ENCODE measurements at regions not wholly inside any gene's neighbourhood (a gene's known extent, or its start where the extent isn't known, plus 50 kb on each side); places are given as distances from the start of the nearest gene placed in this dataset.
A peak's percentile ranks its signal among the peaks of the same experiment; 100 is the strongest.

DNA sequence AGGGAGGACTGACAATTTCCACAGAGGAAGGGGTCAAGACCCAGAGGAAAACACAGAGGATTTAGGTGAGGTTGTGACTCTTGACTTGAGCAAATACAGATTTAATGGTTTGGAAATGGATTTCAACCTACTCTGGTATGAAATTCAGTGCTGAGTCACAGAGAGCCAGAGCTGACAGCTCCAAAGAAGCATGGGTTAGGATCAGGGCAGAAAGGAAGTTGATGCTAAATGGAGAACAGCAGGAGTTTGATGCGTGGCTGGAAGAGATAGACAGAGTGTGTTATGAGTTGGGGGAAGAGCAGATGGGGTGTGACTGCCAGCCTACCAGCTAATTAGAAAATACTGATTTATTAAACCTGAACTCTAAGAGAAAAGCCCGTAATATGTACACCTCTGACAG is 272.6 kb downstream of the FOXG1 start:
- Histone ChIP-seq H3K4me1 (ENCODE audit: control insufficient read depth, low read depth, low read length) (peaks cover 2% of the 10 kb centered on the region), H3K4me2 (ENCODE audit: low read length) (no peak overlapping the region), H3K4me3 (ENCODE audit: low read length) (no peak overlapping the region), H3K27ac (ENCODE audit: low read depth, low read length) (no peak overlapping the region), H3K4ac (ENCODE audit: low read depth, low read length) (no peak overlapping the region), H3K56ac (ENCODE audit: low read length) (no peak overlapping the region), H2AK5ac (ENCODE audit: low read length) (no peak overlapping the region), H3K23ac (ENCODE audit: low read length) (no peak overlapping the region), H3K79me1 (ENCODE audit: low read length) (no peaks in the 10 kb centered on the region), H2BK15ac (replicated peaks; ENCODE audit: low read depth) (no peak overlapping the region), H4K5ac (ENCODE audit: low read length) (no peak overlapping the region), H2BK120ac (ENCODE audit: low read depth, low read length) (no peak overlapping the region), H3K79me2 (ENCODE audit: control insufficient read depth, insufficient read depth, low read length) (no peaks in the 10 kb centered on the region), H3K18ac (ENCODE audit: low read length) (peak overlapping the region; percentile 68), H3K9ac (ENCODE audit: low read length) (no peak overlapping the region), H4K8ac (ENCODE audit: low read depth, low read length) (no peak overlapping the region), H3K27me3 (ENCODE audit: insufficient read depth, low read length, poor library complexity) (no peaks in the 10 kb centered on the region), H3K36me3 (ENCODE audit: control insufficient read depth, insufficient read depth, low read length) (no peaks in the 10 kb centered on the region), H2BK5ac (ENCODE audit: low read length) (no peak overlapping the region)
- DNase-seq: peak; percentile 57
- no CpG with 5 or more reads among the region's 2 CpGs for WGBS (ENCODE audit: extremely low coverage, insufficient coverage, low lambda C conversion rate)

DNA sequence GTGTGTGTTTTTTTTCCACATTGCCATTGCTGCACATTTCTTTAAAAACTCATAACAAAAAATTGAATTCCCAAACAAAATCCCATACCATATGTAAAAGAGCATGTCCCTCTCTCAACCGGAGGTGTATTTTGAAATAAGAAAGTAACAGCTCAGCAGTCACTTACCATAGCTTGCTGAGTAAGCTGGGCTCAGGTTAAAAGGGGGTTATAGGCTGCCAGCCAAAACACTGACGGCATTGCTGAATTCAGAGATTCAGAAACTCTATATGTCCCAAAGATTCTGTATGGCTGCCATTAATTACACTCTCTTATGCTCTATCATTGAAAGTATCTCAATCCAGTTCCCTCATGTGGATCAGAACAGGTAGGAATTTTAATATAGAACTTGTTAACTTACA is 276.0 kb downstream of the FOXG1 start:
- Histone ChIP-seq H2AK5ac (ENCODE audit: low read length) (no peak overlapping the region), H3K79me2 (ENCODE audit: control insufficient read depth, insufficient read depth, low read length) (no peaks in the 10 kb centered on the region), H3K36me3 (ENCODE audit: control insufficient read depth, insufficient read depth, low read length) (no peaks in the 10 kb centered on the region), H3K4me1 (ENCODE audit: control insufficient read depth, low read depth, low read length) (peaks cover 2% of the 10 kb centered on the region), H3K18ac (ENCODE audit: low read length) (no peak overlapping the region), H3K4me2 (ENCODE audit: low read length) (no peak overlapping the region), H4K5ac (ENCODE audit: low read length) (no peak overlapping the region), H3K27ac (ENCODE audit: low read depth, low read length) (no peak overlapping the region), H3K9ac (ENCODE audit: low read length) (no peak overlapping the region), H3K23ac (ENCODE audit: low read length) (no peak overlapping the region), H2BK5ac (ENCODE audit: low read length) (no peak overlapping the region), H3K4me3 (ENCODE audit: low read length) (no peak overlapping the region), H3K79me1 (ENCODE audit: low read length) (no peaks in the 10 kb centered on the region), H3K27me3 (ENCODE audit: insufficient read depth, low read length, poor library complexity) (no peaks in the 10 kb centered on the region), H4K8ac (ENCODE audit: low read depth, low read length) (no peak overlapping the region), H3K4ac (ENCODE audit: low read depth, low read length) (no peak overlapping the region), H2BK15ac (replicated peaks; ENCODE audit: low read depth) (no peak overlapping the region), H2BK120ac (ENCODE audit: low read depth, low read length) (no peak overlapping the region), H3K56ac (ENCODE audit: low read length) (no peak overlapping the region)
- no CpG with 5 or more reads among the region's 2 CpGs for whole genome bisulfite sequencing (ENCODE audit: extremely low coverage, insufficient coverage, low lambda C conversion rate)
- no peak for DNase-seq

DNA sequence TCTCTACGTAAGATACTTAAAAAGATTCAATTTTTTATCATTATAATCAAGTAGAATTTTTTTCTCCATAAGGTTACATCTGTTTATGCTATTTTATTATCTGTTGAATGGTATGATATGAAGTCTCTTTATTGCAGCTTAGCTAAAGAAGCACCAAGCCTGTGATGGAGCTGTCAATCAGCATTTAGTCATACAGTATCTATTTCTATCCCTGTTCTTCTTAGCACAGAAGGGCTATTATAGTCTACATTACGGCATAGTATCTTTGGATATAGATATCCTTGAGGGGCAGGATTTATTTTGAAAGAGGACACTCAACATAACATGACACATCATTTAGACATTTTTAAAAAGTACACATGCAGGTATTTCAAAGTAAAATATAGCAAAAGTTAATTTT is 277.1 kb downstream of the FOXG1 start:
- WGBS (ENCODE audit: extremely low coverage, insufficient coverage, low lambda C conversion rate): no CpG with 5 or more reads among the region's 2 CpGs
- no peak overlapping the region for H3K4me3 ChIP-seq (ENCODE audit: low read length)

DNA sequence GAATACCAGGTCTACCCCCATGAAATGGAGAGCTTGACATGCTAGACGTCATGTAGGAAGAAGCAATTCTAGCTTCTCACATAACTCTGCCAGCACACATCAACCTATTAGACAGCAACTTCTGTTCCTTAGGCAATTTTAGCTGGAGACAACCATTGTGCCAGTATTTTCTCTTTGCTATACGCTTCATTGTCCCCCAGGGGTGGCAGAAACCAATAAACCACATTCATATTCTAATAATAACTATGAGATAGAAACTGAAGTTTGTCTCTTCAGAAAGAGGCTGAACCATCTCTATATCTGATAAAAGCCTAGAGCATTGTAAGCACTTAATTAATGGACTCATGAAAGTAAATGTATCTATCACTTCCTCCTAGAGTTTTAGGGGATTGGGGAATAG is 278.6 kb downstream of the FOXG1 start:
- Histone ChIP-seq H4K5ac (ENCODE audit: low read length) (no peak overlapping the region), H3K4ac (ENCODE audit: low read depth, low read length) (no peak overlapping the region), H2BK15ac (replicated peaks; ENCODE audit: low read depth) (no peak overlapping the region), H3K4me3 (ENCODE audit: low read length) (no peak overlapping the region), H3K36me3 (ENCODE audit: control insufficient read depth, insufficient read depth, low read length) (no peaks in the 10 kb centered on the region), H3K23ac (ENCODE audit: low read length) (no peak overlapping the region), H2BK5ac (ENCODE audit: low read length) (no peak overlapping the region), H3K56ac (ENCODE audit: low read length) (no peak overlapping the region), H3K4me2 (ENCODE audit: low read length) (no peak overlapping the region), H3K9ac (ENCODE audit: low read length) (no peak overlapping the region), H3K18ac (ENCODE audit: low read length) (no peak overlapping the region), H3K27me3 (ENCODE audit: insufficient read depth, low read length, poor library complexity) (no peaks in the 10 kb centered on the region), H2BK120ac (ENCODE audit: low read depth, low read length) (no peak overlapping the region), H3K79me2 (ENCODE audit: control insufficient read depth, insufficient read depth, low read length) (no peaks in the 10 kb centered on the region), H4K8ac (ENCODE audit: low read depth, low read length) (no peak overlapping the region), H2AK5ac (ENCODE audit: low read length) (no peak overlapping the region), H3K27ac (ENCODE audit: low read depth, low read length) (no peak overlapping the region), H3K79me1 (ENCODE audit: low read length) (no peaks in the 10 kb centered on the region), H3K4me1 (ENCODE audit: control insufficient read depth, low read depth, low read length) (no peaks in the 10 kb centered on the region)
- WGBS (ENCODE audit: extremely low coverage, insufficient coverage, low lambda C conversion rate): no CpG with 5 or more reads among the region's 2 CpGs
- no peak for DNase-seq

More for the DNA sequence above, 277.1 kb downstream of the FOXG1 start:
- no peak overlapping the region for H3K9ac ChIP-seq (ENCODE audit: low read length)
- H3K4me1 ChIP-seq (ENCODE audit: control insufficient read depth, low read depth, low read length): peaks cover 2% of the 10 kb centered on the region
- H2BK120ac ChIP-seq (ENCODE audit: low read depth, low read length): no peak overlapping the region
- H3K27ac ChIP-seq (ENCODE audit: low read depth, low read length): no peak overlapping the region
- H2BK15ac ChIP-seq (replicated peaks; ENCODE audit: low read depth): no peak overlapping the region
- H3K4ac ChIP-seq (ENCODE audit: low read depth, low read length): no peak overlapping the region
- H3K27me3 ChIP-seq (ENCODE audit: insufficient read depth, low read length, poor library complexity): no peaks in the 10 kb centered on the region
- H3K56ac ChIP-seq (ENCODE audit: low read length): no peak overlapping the region
- no peak for DNase-seq
- H3K79me2 ChIP-seq (ENCODE audit: control insufficient read depth, insufficient read depth, low read length): no peaks in the 10 kb centered on the region
- H4K8ac ChIP-seq (ENCODE audit: low read depth, low read length): no peak overlapping the region
- no peaks in the 10 kb centered on the region for H3K36me3 ChIP-seq (ENCODE audit: control insufficient read depth, insufficient read depth, low read length)
- H2AK5ac ChIP-seq (ENCODE audit: low read length): no peak overlapping the region
- no peak overlapping the region for H3K4me2 ChIP-seq (ENCODE audit: low read length)
- H3K23ac ChIP-seq (ENCODE audit: low read length): no peak overlapping the region
- H3K18ac ChIP-seq (ENCODE audit: low read length): no peak overlapping the region
- no peaks in the 10 kb centered on the region for H3K79me1 ChIP-seq (ENCODE audit: low read length)
- H4K5ac ChIP-seq (ENCODE audit: low read length): no peak overlapping the region
- no peak overlapping the region for H2BK5ac ChIP-seq (ENCODE audit: low read length)

DNA sequence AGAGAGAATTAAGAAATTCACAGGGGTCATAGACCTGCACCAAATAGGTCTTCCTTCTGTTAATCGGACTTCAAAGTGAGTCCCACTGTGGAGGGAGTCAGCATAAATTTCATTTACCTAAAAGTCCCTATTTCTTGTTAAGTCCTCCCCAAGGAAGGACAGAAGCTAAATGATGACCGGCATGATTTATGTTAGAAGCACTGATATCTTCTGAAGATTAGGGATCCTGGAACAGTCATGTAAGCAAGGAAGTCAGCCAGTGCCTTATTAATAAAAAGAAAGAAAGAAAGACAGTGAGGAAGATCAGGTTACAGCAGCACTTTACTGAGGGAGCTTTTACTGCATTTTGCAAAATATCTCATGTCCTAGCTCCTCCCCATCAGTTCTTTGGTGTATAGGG is 287.5 kb downstream of the FOXG1 start:
- no peak for DNase-seq
- no peaks in the 10 kb centered on the region for H3K79me1 ChIP-seq (ENCODE audit: low read length)
- H3K4me3 ChIP-seq (ENCODE audit: low read length): no peak overlapping the region
- H2BK120ac ChIP-seq (ENCODE audit: low read depth, low read length): no peak overlapping the region
- H2BK5ac ChIP-seq (ENCODE audit: low read length): no peak overlapping the region
- no peak overlapping the region for H4K5ac ChIP-seq (ENCODE audit: low read length)
- H3K18ac ChIP-seq (ENCODE audit: low read length): no peak overlapping the region
- H3K79me2 ChIP-seq (ENCODE audit: control insufficient read depth, insufficient read depth, low read length): no peaks in the 10 kb centered on the region
- WGBS (ENCODE audit: extremely low coverage, insufficient coverage, low lambda C conversion rate): no CpG with 5 or more reads among the region's 2 CpGs
- no peaks in the 10 kb centered on the region for H3K27me3 ChIP-seq (ENCODE audit: insufficient read depth, low read length, poor library complexity)
- no peaks in the 10 kb centered on the region for H3K4me1 ChIP-seq (ENCODE audit: control insufficient read depth, low read depth, low read length)
- no peak overlapping the region for H2BK15ac ChIP-seq (replicated peaks; ENCODE audit: low read depth)
- no peaks in the 10 kb centered on the region for H3K36me3 ChIP-seq (ENCODE audit: control insufficient read depth, insufficient read depth, low read length)
- no peak overlapping the region for H4K8ac ChIP-seq (ENCODE audit: low read depth, low read length)
- H3K9ac ChIP-seq (ENCODE audit: low read length): no peak overlapping the region
- no peak overlapping the region for H3K27ac ChIP-seq (ENCODE audit: low read depth, low read length)
- H3K4me2 ChIP-seq (ENCODE audit: low read length): no peak overlapping the region
- no peak overlapping the region for H3K23ac ChIP-seq (ENCODE audit: low read length)
- no peak overlapping the region for H2AK5ac ChIP-seq (ENCODE audit: low read length)
- no peak overlapping the region for H3K4ac ChIP-seq (ENCODE audit: low read depth, low read length)
- H3K56ac ChIP-seq (ENCODE audit: low read length): no peak overlapping the region

DNA sequence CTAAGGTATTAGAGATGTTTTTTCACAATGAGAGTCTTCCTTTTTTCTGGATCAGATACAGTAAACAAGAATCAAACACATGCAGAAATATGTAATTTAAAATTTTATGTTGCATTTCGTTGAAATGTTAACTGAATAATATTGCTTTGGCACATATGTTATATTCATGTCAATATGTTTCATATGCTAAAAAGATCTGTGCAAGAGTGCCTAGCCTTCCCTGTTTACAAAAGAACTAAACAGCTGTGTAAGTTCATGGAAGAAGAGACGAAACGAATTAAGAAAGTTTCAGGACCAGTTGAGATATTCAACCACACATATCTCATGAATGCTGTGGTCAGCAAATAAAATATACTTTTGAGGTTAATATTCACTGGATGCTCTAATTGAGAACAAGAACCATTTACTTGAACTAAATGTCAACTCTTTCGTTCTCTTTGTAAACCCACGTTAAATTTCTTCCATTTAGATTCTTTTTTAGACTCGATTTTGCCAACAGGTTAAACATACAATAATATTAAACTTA is 289.5 kb downstream of the FOXG1 start:
- H2BK5ac ChIP-seq (ENCODE audit: low read length): no peak overlapping the region
- no peak overlapping the region for H3K56ac ChIP-seq (ENCODE audit: low read length)
- no peak overlapping the region for H2BK120ac ChIP-seq (ENCODE audit: low read depth, low read length)
- H3K4me1 ChIP-seq (ENCODE audit: control insufficient read depth, low read depth, low read length): no peaks in the 10 kb centered on the region
- no peak overlapping the region for H3K4ac ChIP-seq (ENCODE audit: low read depth, low read length)
- no peak overlapping the region for H3K27ac ChIP-seq (ENCODE audit: low read depth, low read length)
- H4K5ac ChIP-seq (ENCODE audit: low read length): no peak overlapping the region
- H2AK5ac ChIP-seq (ENCODE audit: low read length): no peak overlapping the region
- H3K4me2 ChIP-seq (ENCODE audit: low read length): no peak overlapping the region
- no peaks in the 10 kb centered on the region for H3K27me3 ChIP-seq (ENCODE audit: insufficient read depth, low read length, poor library complexity)
- no peak overlapping the region for H3K9ac ChIP-seq (ENCODE audit: low read length)
- H2BK15ac ChIP-seq (replicated peaks; ENCODE audit: low read depth): no peak overlapping the region
- H3K79me2 ChIP-seq (ENCODE audit: control insufficient read depth, insufficient read depth, low read length): no peaks in the 10 kb centered on the region
- H3K18ac ChIP-seq (ENCODE audit: low read length): no peak overlapping the region
- H4K8ac ChIP-seq (ENCODE audit: low read depth, low read length): no peak overlapping the region
- H3K4me3 ChIP-seq (ENCODE audit: low read length): no peak overlapping the region
- no CpG with 5 or more reads among the region's 6 CpGs for WGBS (ENCODE audit: extremely low coverage, insufficient coverage, low lambda C conversion rate)
- no peak for DNase-seq
- H3K79me1 ChIP-seq (ENCODE audit: low read length): no peaks in the 10 kb centered on the region
- no peaks in the 10 kb centered on the region for H3K36me3 ChIP-seq (ENCODE audit: control insufficient read depth, insufficient read depth, low read length)
- H3K23ac ChIP-seq (ENCODE audit: low read length): no peak overlapping the region

All from mesendoderm (in vitro differentiated cells).